Esophagus squamous epithelium (tissue), 4 donors: ENCODE measurements at regions not wholly inside any gene's neighbourhood (a gene's known extent, or its start where the extent isn't known, plus 50 kb on each side); places are given as distances from the start of the nearest gene placed in this dataset.

Experiments used
- POLR2A ChIP-seq, 4 donors: fragments of 450-650 bp; IDR thresholded peaks; one replicate each; pipeline ENCODE4 v1.6.1; 2017; ENCODE audit warnings: antibody characterized with exemption in 4 of 4, mild to moderate bottlenecking in 4 of 4, moderate library complexity in 3 of 4
- TF ChIP-seq, protein P1 (sequence below), 6 experiments: fragments of 450-650 bp in 4 of 6; fragments of 200-600 bp in 2 of 6; sonication (generic) in 2 of 6; IDR thresholded peaks; one replicate each; pipeline ENCODE4 v1.5.1; 2016 to 2019; ENCODE audit warnings: antibody characterized with exemption in 6 of 6, mild to moderate bottlenecking in 4 of 6, moderate library complexity in 4 of 6

GRCh38 chr18:54739476-54739875, 88.8 kb upstream of the RAB27B start:
- TF ChIP-seq, protein P1, sequence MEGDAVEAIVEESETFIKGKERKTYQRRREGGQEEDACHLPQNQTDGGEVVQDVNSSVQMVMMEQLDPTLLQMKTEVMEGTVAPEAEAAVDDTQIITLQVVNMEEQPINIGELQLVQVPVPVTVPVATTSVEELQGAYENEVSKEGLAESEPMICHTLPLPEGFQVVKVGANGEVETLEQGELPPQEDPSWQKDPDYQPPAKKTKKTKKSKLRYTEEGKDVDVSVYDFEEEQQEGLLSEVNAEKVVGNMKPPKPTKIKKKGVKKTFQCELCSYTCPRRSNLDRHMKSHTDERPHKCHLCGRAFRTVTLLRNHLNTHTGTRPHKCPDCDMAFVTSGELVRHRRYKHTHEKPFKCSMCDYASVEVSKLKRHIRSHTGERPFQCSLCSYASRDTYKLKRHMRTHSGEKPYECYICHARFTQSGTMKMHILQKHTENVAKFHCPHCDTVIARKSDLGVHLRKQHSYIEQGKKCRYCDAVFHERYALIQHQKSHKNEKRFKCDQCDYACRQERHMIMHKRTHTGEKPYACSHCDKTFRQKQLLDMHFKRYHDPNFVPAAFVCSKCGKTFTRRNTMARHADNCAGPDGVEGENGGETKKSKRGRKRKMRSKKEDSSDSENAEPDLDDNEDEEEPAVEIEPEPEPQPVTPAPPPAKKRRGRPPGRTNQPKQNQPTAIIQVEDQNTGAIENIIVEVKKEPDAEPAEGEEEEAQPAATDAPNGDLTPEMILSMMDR (IDR thresholded peaks at IDR 0.05) = no peak
- no peak for TF ChIP-seq POLR2A (IDR thresholded peaks at IDR 0.05)
